ENCODE measurements at regions not wholly inside any gene's neighbourhood (a gene's known extent, or its start where the extent isn't known, plus 50 kb on each side); places are given as distances from the start of the nearest gene placed in this dataset.
"Not testable (repeated sequence)": the region's sequence is repeated elsewhere in the genome, so short reads cannot be mapped to it uniquely, and the experiment has no call there.

GRCh38 chr2:105502625-105503334 lies 103.9 kb upstream of the FHL2 start:
- no peak for DNase-seq (ENCODE audit: extremely low read depth in 1 of 2, low read depth in 1 of 2)

DNA sequence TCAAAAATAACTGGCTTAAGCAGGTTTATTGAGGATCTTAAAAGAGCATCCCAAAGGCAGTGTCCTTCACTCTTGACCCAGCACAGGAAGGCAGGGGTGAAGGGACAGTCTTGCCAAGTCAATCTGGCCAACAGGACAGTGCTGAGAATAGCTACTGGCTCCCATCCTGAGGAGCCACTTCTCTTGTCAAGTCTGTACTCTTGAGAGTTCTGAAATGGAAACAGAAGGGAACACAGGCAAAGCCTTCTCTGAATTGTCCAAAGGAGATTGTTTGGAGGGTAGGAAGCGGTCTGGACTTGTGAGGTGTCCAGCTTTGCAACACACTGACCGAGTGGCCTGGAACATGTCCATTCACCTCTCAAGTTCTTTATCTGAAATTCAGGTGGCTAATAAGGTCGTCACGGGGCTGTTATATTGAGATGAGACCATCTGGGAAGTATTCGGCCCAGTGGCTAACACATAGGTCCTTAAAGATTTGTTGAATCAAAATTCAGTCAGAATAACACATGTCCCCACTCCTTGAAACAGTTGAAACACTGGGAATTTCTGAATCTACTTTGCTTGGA lies 99.5 kb upstream of the FHL2 start:
- DNase-seq (ENCODE audit: extremely low read depth in 1 of 2, low read depth in 1 of 2) = no peak

GRCh38 chr2:105497094-105497493 lies 98.2 kb upstream of the FHL2 start:
- DNase-seq (ENCODE audit: extremely low read depth in 1 of 2, low read depth in 1 of 2) = no peak

GRCh38 chr2:105496271-105496670 lies 97.4 kb upstream of the FHL2 start:
- DNase-seq (ENCODE audit: extremely low read depth in 1 of 2, low read depth in 1 of 2) = no peak

DNA sequence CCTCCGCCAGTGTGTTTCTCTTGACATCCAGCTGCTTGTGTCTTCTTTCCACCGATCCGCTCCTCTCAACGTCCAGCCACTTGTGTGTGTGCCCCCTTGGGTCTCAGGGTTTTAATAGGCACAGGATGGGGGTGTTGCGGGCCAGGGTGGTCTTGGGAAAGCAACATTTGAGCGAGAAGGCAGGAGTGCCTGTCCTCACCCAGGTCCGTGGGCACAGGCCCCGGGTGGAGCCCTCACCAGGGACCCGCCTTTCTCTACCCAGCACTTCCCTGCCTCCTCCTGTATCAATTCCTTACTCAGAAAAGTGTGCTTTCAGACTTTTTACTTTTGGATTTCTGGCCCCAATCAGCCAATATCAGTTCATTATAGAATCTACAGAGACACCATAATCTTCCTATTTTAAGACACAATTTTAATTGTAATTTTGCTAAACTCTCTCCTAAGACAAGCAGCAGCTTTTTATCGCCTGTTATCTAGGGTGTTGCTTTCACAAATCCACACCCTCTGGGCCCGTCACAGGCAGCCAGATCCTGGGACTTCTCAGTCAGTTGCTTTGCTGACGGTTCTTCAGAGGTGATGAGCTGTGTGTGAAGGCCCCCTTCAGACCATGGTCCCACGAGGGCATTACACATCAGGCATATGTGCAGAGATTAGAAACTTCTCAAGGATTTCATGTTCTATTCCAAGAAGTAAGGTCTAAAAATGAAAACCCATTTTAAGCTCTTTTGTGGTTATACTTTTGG lies 96.0 kb upstream of the FHL2 start:
- no peak for DNase-seq (ENCODE audit: extremely low read depth in 1 of 2, low read depth in 1 of 2)

DNA sequence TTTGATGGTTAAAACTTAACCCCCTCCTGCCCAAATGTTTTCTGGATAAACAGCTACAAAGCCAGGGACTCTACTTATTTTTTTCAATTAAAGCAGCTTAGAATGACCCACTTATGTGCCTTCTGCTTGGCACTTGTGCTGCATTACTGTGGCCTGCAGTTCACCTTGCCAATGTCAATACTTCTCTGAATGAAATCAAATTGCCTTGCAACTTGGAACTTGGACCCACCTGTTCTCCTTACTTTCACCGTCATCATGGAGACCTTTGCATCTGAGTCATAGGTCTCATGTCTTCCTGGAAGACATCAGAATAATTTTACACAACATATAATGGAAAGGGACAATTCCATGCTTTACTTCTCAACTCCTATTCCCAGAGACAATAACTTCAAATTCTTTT lies 92.1 kb upstream of the FHL2 start:
- no peak for DNase-seq (ENCODE audit: extremely low read depth in 1 of 2, low read depth in 1 of 2)

DNA sequence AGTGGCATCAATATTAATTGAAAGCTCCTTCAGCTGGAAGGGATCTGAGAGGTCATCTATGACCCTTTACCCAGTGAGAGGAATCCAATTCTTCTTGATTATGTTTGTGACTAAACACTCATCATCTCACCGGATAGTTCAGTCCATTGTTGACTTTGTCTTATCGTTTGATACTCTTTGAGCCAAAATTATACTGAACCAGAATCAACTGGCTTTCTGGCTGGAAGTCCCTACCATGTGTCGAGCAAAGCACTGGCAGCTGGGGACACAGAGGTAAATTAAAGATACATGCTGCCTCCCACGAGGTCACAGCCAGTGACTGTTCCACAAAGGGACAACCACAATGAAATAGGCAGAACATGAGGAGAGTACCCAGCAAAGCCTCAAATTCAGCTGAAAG lies 91.4 kb upstream of the FHL2 start:
- no peak for DNase-seq (ENCODE audit: extremely low read depth in 1 of 2, low read depth in 1 of 2)

DNA sequence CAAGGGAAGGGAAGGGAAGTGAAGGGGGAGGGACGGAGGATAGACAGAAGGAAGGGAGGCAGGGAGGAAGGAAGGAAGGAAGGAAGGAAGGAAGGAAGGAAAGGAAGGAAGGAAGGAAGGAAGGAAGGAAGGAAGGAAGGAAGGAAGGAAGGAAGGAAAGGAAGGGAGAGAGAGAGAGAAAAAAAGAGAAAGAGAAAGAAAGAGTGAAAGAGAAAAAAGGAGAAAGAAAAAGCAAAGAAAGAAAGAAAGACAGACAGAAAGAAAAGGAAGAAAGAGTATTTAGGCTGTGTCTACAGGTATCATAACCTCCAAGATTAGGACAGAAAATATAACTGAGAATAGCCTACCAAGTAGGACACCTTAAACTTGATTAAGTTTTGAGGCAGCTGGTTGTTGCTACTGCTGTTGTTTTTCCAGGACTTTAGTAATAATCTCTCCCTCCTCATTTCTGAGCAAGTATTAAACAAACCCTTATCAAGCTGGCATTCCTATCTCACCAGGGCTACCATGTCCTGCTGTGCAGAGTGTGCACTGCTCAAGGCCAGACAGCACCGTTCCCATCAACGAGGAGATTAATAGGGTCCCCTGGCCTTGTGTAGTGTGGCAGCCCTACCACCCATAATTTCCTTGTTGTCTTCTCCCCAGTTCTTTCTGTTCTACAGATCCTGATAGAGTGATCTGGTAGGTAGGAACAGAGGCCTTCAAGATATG lies 90.5 kb upstream of the FHL2 start:
- no peak for DNase-seq (ENCODE audit: extremely low read depth in 1 of 2, low read depth in 1 of 2)

DNA sequence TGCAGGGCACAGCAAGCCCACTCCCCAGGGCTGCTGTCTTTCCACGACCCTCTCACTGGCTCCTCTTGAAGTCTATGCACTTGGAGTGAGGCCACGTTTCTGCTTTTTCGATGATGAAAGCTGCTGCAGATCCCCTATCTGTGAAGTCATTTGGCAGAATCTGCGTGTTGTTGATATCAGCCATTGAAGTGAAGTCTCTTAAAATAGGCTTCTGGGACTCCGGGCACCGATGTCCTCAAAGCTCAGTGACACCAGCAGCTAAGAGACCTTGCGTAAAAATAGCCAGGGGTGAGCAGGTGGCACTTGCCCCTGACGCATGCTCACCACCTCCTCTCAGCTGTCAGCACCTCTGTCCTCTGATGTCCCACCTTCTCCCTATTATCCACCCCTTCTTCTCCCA lies 89.4 kb upstream of the FHL2 start:
- DNase-seq (ENCODE audit: extremely low read depth in 1 of 2, low read depth in 1 of 2) = no peak

GRCh38 chr2:105487142-105488069 lies 88.6 kb upstream of the FHL2 start:
- DNase-seq (ENCODE audit: extremely low read depth in 1 of 2, low read depth in 1 of 2) = no peak

GRCh38 chr2:105486762-105487141 lies 87.9 kb upstream of the FHL2 start:
- DNase-seq (ENCODE audit: extremely low read depth in 1 of 2, low read depth in 1 of 2) = no peak

DNA sequence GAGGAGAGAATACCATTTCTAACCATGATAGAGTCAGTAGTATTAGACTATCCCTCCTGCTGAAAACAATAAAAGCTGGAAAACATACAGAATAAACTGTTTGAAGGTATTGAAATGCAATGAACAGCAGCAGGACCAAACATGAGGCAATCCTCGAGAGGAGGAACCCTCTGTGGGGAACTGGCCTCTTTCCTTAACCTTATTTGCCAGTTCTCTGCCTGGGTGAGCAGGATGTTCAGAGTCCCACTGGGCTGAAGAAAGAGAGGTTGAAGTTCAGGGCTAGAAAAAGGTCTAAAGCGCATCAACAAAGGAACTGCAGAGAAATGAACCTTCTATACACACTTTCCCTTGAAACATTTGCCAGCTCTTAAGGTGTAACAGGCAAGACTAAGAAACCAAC lies 79.8 kb upstream of the FHL2 start:
- no peak for DNase-seq (ENCODE audit: extremely low read depth in 1 of 2, low read depth in 1 of 2)

- not testable (repeated sequence) for DNase-seq (ENCODE audit: extremely low read depth in 1 of 2, low read depth in 1 of 2)
Measured at GRCh38 chr2:105477050-105477620, 78.3 kb upstream of the FHL2 start.

GRCh38 chr2:105473011-105473410 lies 74.2 kb upstream of the FHL2 start:
- DNase-seq (ENCODE audit: extremely low read depth in 1 of 2, low read depth in 1 of 2) = no peak

DNA sequence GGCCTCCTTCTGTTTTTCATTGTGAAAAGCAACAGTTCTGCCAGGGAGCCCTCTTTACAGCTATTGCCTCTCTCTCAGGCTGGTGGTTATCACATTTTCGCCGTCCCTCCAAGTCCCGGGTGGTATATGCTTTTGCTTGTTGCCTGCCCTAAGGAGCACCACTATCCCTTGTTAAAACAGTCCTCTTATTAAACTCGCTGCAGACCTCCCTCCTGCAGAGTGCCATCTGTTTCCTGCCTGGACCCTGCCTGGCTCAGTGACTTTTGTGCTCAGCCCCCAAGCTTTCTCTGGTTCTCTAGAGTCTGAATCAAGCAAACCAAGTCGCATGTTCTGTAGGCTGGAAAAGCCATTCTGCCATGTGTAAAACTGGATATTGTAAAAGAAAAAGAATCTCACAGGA lies 72.1 kb upstream of the FHL2 start:
- DNase-seq (ENCODE audit: extremely low read depth in 1 of 2, low read depth in 1 of 2) = no peak

DNA sequence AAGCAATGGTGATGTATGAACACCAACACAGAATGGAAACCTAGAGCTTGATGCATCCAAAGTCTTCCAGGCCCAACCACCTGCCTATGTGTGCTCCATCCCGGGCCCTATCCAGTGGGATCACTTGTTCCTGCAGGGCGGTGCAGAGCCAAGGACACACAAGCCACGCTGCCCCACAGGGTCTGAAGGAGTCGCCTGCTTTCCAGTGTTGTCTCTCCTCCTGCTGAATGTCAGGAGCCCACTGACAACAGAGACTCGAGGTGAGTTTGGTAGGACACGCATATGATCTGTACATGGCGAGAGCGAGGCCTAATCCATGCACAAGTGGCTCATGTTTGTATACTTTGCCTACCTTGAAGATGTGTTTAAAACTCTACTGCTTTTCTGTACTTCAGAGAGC lies 70.9 kb upstream of the FHL2 start:
- DNase-seq (ENCODE audit: extremely low read depth in 1 of 2, low read depth in 1 of 2) = no peak

- DNase-seq (ENCODE audit: extremely low read depth in 1 of 2, low read depth in 1 of 2) = no peak
Measured at GRCh38 chr2:105468582-105469042, 69.8 kb upstream of the FHL2 start.

- DNase-seq (ENCODE audit: extremely low read depth in 1 of 2, low read depth in 1 of 2) = no peak
Measured at GRCh38 chr2:105464325-105464724, 65.5 kb upstream of the FHL2 start.

GRCh38 chr2:105460048-105460732 lies 61.3 kb upstream of the FHL2 start:
- DNase-seq (ENCODE audit: extremely low read depth in 1 of 2, low read depth in 1 of 2) = no peak

DNA sequence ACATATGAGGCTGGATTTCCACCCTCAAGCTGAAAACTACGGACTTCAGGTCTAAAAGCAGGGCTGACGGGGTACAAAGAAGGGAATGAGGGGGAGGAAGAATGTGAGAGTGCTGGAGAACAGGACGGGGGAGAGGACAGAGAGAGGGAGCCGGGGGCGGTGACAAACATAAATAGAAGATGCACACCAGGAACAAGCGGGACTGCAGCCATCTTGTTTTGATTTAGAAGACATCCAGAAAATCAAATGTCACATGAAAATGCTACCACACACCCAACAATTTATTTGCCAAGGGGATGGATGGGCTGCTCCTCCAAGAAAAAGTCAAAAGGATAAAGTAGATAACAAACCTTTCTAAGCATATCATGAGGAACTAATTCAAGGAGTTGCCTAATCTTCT lies 59.2 kb upstream of the FHL2 start:
- DNase-seq (ENCODE audit: extremely low read depth in 1 of 2, low read depth in 1 of 2) = no peak
